ENCODE measurements at regions not wholly inside any gene's neighbourhood (a gene's known extent, or its start where the extent isn't known, plus 50 kb on each side); places are given as distances from the start of the nearest gene placed in this dataset.
A peak's percentile ranks its signal among the peaks of the same experiment; 100 is the strongest.

DNA sequence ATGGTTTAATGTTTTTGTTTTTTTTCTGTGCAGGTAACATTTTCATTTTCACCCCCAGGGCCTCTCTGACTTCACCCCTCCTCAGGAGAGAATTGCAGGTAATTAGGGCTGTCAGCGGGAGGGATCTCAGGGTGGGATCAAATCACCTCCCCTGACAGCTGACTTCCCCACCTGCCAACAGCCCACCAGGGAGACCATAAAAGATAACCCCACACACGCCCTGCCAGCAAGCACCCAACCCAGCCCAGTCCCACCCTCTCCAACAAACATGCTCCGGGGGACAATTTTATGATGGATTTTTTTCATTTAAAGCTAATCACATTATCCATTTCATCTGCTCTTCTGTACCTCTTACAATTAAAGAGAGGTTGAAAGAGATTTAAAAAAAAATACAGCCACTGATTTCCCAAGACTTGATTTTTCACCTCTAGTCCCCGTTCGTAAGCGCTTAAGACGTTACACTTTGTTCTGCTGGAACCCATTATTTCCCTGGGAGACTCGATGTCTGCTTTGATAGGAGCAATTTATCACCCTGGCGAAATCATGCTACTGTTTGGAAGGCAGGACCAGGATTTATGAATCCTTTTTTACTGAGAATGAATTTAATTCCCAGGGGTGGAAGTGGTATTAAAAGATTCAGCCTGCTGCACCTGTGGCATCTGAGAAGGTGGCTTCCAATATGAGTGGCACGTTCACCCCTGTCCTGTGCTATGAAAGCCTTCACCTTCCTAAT, 232.9 kb upstream of the ID2 start:
- no peak for DNase-seq (ENCODE audit: low spot score)

DNA sequence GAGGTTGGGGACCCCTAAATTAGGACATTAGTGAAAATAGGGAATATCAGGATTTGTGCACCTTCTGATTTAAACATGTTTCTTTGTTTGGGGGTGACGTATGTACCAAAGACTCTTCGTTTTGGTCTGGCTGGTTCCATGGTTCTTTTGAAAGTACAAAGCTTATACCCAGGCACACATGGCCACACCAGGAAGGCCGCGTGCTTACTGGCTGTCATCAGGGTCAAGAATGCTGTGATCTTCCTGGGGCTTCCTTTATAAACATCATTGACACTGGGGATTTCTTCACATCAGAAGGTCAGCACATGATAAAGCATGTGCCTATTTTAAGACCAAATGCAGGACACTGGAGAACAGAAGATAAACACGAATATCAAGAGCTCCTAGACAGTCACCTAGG, 230.6 kb upstream of the ID2 start:
- DNase-seq (ENCODE audit: low spot score): no peak

DNA sequence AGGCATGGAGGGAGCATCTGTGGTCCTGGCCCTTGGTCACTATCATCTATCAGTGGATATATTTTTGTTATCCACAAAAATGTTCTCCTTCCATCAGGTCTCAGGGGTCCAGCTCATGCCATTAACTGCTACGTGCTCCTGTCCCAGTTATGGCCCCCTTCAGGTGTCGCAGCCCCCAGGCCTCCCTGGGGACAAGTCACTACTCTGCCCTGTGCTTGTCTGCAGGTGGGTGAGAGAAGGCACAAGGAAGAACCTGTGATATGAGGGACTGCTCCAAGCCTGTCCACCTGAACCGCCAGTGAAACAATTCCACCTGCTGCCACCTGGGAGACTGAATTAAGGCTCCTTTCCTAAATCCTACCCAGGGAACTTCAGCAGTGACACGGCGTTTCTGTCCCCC, 229.6 kb upstream of the ID2 start:
- DNase-seq (ENCODE audit: low spot score): no peak

DNA sequence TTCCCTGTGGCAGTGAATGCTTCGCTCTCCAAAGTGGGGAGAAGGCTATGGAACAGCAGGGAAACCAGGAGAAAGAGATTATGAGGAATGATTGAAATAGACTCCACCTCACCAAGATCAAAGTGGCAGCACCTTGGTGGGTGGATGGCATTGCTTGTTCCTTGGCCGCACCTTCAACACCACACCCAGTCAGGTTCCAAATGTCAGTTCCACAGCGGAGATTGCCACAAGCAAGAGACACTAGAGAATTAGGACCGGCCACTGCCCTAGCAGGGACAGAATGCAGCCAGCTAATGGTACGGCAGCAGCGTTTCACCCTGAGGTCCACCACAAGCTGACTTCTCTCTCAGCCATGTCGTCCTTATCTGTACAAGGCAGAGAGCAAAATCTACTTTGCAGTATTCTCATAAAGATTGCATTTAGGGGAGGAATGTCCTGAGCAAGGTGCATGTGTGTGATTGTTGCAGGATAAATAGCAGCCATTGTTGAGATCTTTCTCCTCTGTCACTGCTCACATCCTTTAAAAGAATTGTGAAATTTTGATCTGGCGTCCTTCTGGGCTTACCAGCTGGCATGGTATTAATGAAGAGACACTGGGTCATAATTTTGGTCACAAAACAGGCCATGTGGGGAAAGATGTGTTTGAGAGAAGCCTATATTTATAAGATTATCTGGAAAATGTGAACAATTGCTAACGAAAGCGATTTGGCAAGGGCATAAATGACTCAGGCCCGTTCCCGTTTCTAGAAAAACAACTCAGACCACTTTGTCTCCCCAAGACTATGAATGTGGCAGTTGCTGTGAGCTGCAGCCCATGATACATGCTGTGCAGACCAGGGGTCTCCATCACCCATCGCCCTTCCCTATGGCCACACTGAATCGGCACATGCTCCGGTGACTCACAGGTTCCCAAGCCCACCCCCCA, 228.6 kb upstream of the ID2 start:
- no peak for DNase-seq (ENCODE audit: low spot score)

DNA sequence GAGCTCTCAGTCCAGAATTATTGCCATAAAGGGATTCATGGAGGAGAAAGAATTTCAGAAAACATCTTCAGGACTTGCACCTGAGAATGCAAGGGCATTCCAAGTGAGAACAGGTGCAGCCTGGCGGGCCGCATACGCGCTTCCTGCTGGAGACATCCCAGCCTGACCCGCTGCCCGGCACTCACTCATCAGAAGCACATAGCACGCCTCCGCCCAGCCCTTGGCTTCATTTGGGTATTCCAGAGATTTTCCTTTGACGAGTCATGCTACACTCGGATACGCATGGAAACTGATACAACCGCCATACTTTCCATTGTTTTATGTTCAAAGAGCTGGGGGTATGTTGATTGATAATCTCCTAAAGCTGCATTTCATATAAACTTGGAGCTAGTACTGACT, 228.0 kb upstream of the ID2 start:
- no peak for DNase-seq (ENCODE audit: low spot score)

DNA sequence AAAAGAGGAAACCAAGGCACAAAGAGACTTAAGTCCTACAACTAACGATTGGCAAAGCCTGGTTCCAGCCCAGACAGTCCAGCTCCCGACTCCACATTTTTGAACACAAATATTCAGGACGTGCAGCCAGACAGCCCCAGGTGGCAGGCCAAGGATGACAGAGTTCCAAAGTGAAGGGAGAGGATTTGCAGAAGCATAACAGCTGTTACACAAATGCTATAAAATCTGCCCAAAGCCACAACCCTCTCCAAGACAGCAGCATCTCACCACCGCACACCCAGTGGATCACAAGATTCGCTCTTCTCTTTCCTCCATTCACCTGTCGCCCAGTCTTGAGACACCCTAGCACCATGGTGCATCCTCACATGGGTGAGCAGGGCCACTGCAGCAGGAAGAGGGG, 227.1 kb upstream of the ID2 start:
- DNase-seq (ENCODE audit: low spot score): no peak

DNA sequence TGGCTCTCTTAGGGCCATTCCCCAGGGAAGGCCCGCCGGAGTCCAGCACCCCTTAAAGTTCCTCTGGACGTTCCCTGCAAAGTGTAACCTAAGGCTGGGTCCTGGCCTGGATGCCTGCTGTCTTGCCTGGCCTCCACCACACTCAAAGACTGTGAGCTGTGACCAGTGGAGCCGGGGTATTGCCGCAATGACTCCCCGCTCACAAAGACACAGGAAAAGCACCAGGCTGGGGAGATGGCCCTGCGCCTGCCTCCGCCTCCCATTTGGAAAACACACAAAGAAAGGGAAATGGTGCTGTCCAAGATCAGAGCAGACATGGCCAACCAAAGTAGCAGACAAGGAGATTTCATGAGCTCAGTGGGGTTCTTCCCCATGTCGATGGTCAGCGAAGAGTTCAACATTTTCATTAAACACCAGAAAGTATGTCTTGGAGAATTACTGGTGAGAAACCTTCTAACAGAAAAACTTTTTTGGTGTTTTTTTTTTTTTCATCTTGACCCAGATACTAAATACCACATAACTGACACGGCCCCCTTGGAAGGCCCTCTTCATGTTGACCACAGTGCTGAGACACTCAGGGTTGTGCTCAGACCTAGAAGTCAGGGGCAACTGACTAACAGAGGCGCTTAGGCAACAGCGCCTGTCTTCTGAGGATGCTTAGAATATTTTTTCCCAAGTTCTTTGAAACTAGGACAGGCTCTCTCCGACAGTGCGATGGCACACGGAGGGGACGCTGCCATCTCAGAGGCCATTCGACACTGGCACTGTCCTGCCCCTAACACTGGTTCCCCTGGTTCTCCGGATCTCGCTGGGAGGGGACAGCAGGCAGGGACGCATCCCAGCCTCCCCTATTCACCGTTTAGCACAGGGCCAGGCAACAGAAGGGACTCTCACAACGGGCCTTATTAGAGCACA, 226.4 kb upstream of the ID2 start:
- peak; percentile 48 for DNase-seq (ENCODE audit: low spot score)

DNA sequence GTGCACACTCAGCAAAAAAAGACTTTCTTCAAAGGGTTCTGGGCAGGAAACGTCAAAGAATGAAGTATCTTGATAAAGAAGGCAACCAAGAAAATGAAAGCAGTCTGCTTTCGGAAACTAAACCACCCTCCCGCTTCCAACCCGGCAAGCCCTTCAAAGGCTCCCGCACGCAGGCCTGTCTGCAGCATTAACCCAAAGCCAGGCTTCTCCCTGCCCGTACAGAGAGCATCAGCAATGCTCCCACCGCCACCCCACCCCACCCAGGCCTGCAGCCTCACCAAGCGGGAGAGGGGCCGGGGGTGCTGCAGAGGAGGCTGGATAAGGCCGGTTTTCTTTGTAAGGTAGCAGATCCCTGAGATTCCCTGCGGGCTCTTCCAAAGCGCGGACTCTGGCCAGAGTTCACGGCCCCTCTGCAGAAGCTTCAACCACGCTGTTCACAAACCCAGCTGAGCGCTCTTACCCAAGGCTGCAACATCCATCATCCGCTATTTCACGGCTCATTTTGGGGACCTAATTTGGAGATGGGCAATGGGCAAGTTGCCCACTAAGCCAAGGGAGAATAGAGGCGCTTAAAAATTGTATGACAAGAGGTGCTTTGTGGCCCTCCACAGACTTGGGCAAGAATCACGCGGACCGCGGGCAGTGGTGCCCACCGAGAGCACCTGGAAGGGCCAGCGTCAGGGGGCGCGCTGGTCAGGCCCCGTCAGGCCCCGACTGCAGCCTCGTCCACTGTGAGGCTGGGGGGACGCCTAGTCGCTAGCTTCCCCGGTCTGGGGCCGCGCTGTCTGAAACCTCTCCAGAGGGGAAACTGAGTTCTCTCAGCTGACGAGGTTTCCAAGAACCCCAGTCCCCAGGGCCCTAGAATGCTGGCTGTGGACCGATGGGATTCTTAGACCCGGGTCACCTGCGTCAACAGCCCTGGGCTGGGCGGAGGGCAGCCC, 225.4 kb upstream of the ID2 start:
- no peak for DNase-seq (ENCODE audit: low spot score)

DNA sequence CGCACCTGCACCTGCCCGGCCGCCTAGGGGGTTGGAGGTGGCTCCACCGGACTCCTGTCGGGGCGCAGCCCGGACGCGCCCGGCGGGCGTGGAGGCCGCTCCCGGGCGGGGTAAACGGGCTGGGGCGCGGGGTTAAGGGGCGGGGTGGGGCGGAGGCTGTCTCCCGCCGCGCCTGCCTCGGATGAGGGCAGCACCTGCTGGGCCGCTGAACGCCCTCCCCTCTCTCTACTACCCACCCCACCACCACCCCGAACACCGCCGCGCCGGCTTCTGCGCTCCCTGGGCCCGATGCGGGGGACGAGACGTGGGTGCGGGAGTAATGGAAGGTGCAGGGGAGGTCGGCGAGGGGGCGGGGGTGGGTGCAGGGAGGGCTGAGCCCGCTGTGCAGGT, 224.8 kb upstream of the ID2 start:
- no peak for DNase-seq (ENCODE audit: low spot score)

DNA sequence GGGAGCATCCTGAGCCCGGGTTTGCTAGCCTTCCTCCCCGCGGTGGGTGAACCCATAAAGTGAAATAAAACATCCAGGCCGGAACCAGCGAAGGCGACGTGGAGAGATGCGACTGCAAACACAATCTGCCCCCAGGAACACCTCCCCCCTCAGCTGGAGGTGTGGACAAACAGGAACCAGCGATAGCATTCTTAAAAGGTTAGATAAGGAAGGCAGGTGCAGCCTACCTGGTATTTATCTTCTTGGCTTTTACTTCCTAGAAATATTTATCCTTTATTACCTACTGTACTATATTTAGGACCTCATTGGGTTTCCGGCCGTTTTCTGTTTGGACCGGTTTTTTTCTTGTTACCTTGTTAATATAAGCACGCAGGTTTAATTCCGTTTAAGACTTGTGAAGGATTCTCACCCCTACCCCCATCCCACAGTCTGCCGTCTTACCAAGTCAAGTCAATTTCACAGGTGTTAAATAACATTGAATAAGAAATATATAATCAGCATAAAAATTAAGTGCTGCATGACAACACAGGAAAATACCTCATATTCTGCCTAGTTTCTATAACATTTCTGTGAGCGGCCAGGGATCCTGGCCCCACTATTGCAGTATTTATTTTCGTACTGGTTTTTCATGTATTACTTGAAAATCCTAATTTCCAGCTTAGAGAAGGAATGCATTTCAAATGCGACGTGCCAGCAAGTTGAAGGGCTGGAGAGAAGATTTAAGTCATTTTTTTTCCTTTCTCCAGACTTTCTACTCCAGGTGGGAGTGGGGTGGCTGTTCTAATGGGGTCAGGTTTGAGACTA, 224.0 kb upstream of the ID2 start:
- no peak for DNase-seq (ENCODE audit: low spot score)

DNA sequence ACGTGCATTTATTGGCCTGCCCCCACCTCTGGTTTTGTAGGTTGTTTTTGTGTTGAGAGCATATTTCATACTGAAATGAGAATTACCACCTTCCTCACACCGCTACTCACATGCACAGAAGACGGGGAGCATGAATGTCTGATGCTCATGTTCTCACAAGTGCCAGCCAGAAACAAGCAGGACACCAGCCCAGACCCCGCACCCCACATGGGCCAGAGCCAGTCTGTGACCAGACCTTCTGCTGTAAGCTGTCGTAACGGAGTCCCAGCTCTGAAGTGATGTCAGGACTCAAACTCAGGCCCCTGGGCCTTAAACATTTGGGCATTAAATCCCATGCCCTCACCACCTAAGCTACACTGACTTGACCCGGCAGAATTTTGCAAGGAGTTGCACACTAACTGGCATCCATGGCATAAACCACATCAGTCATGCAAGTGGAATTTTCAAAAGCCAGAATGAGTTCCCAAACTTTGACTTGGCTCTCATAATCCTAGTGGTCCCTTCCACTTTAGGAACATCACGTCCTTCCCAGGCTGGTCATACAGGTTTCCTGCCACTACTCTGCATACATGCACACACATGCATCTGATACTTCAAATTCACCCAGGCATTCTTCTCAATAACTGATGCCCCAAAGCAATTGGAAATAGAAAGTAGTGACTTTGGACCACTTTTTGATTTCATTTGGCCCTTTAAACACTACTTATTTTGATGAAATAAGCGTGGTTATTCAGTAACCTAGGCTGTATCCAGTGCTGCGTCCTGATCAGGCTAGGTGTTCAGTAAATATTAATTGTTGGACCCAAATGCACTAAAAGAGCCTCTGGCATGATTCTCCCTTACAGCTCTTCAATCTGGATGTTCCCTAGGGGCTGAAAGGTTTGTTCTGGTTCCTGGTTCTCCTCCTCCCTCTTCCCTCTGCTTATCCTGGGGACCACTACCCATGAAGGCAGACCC, 223.1 kb upstream of the ID2 start:
- DNase-seq (ENCODE audit: low spot score): no peak

DNA sequence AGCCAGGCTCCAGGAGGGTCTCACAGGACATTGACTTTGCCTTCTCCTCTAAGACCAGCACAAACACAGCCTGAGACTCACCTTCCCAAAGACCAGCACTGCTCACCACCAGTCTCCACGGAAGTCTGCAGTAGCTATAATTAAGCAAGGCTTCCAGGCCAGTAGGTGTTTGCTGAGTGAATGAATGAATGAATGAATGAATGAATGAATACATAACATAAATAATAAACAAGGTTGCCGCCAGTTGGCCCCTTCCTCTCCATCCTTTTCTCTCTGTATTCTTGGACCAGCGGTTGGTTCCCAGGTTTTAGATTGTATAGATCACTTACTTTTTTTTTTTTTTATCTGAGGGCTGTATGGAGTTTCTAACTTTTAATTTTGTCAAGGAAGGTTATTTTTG, 222.4 kb upstream of the ID2 start:
- DNase-seq (ENCODE audit: low spot score): no peak

DNA sequence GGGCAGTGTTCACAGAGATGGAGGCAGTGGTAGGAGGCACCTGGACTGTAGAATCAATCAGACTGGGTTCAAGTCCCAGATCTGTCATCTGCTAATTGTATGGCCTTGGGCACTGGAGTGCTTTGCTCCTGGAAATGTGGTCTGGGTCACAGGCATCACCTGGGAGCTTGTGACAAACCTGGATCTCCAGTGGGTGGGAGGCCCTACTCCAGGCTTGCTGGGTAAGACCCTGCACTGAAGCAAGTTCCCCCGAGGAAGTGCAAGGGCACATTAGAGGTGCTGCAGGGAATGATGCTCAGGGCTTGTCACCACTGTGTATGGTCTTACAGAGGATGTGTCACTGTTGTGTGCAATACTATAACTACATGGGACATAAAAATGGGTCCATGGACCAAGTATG, 220.5 kb upstream of the ID2 start:
- DNase-seq (ENCODE audit: low spot score): no peak

DNA sequence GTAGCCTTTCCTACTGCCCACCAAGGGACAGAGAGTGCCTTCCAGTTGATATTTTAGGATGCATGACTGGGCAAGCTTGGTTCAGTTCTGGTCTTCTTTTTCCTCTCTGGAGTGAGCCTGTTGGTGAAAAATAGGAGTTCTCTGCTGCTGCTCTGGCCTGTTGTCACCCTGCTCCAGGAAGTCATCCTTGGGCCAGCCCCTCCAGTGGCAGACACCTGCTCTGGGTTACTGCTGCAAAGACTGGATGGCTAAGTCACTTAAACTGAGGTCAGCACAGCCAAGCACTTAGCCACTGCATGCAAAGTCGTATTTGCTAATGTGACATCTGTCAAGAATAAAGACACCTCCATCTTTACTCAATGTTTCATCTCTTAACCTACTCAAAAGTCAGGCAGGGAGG, 219.6 kb upstream of the ID2 start:
- no peak for DNase-seq (ENCODE audit: low spot score)

DNA sequence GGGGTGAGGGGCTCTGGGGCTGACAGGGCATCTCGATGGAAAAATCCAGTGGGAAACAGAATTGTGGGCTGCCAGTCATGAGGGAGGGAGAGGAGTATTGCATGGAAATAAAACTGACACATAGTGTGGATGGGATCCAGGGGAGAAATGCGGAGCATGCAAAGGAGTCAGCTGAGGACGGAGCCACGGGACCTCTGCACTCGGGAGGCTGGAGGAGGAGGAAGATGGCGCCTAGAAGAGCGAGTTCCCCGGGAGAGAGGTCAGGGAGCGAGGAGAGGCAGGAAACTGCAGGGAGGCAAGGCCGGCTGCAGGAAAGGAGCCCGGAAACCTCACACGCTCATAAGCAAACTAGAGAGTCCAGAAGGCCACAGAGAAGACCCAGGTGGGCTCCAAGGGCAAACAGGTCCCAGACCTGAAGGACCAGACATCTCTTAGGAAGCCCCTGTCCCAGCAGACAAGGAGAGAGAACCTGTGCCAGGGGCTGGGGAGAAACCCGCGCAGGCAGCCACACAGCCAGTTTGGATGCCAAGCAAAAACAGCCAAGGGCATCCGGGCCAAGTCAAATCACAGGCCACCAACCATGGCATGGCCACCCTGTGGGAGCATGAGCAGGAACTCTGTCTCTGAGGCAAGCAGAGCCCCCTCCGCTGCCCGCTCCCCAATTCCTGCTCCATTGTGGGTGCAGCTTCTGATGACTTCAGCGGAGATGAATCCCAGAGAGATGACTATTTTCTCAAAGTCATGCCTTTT, 218.8 kb upstream of the ID2 start:
- DNase-seq (ENCODE audit: low spot score): no peak

DNA sequence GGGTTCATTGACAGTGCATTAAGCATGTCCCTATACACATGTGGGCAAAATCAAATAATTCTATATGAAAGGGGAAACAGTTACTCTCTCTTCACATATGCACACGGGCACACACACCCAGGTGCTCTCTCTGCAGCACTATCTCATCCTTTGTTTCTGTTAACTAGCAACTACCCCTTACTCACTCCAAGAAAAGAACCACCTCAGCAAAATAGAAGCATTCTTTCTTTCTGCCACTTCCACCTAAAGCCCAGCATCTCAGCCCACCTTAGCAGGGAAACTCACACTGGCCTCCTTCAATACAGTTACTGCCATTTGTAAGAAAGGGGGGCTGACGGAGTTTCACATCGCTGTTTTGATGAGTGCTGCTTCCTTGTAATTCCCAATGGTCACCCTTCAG, 216.3 kb upstream of the ID2 start:
- no peak for DNase-seq (ENCODE audit: low spot score)

DNA sequence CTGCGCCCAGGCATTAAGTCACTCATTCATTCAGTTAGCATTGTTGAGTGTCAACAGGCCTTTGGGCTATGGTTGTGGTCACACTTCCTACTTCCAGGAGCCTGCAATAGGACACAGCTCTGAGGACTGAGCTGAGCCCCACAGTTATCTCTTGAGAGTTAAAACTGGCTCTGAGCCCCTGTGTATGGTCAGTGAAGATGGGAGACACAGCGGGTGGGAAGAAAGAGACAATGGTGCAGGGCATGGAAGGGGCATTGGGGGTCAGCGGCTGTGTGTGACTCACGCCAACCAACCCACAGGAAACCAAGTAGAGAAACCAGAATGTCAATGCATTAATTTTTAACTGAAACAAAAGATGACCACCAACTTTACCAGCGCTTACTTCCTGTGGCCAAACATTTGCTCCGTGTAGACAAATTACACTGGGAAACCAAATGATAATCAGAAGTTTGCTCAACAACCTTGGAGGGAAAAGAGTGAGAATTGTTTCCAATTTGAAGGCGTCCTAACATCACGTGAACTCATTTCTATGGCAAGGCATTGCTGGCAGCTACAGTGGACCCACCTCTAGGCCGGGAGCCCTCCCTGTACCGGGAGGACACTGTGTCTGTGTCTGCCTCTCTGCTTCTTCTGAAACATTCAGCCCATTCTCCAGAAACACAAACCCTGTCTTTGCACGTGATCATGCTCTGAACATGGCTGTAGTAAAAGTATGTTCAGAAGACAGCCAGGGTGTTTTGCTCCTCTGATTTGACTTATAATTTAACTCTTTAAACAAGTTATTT, 212.0 kb upstream of the ID2 start:
- DNase-seq (ENCODE audit: low spot score): no peak

Data from putamen (tissue), 1 donor.